ENCODE measurements at regions not wholly inside any gene's neighbourhood (a gene's known extent, or its start where the extent isn't known, plus 50 kb on each side); places are given as distances from the start of the nearest gene placed in this dataset.

DNA sequence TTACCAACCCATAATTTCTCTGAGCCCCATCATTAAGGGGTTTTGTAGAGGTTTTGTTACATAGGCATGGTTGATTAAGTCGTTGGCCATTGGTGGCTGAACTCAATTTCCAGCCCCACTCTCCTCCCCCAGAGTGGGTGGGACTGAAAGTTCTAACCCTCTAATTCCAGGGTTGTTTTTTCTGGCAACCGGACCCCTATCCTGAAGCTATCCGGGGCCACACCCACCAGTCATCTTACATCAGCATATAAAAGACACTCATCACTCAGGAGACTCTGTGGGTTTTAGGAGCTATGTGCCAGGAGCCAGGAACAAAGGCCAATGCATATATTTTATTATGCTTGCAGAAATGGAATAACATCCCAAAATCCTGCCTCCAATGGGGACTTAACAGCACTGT, 186.0 kb downstream of the NXNL2 start (continued):
- TF ChIP-seq TAF7 (optimal IDR thresholded peaks at IDR 0.05; ENCODE audit: borderline replicate concordance, low read depth, low read length) (no peak), TBP (IDR thresholded peaks at IDR 0.05; ENCODE audit: low read depth, low read length) (no peak)

Data from H1 (cell line).